SK-N-MC (cell line): ENCODE measurements at regions not wholly inside any gene's neighbourhood (a gene's known extent, or its start where the extent isn't known, plus 50 kb on each side); places are given as distances from the start of the nearest gene placed in this dataset.

ENCODE experiments used
- EZH2 ChIP-seq: fragments of 200-600 bp; sonication (generic); IDR thresholded peaks from one replicate; pipeline ENCODE4 v1.6.1; 2017; ENCODE audit warnings: antibody characterized with exemption
- FOXP2 ChIP-seq: optimal IDR thresholded peaks from 2 replicates; pipeline ENCODE3; 2011; ENCODE audit warnings: mild to moderate bottlenecking, moderate library complexity; ENCODE audit not compliant: insufficient read depth; ENCODE audit errors: extremely low read length, control extremely low read depth
- POLR2AphosphoS5 ChIP-seq: IDR thresholded peaks from 2 replicates; pipeline ENCODE4 v1.6.1; 2012; ENCODE audit warnings: mild to moderate bottlenecking, low read depth, low read length, borderline replicate concordance

- TF ChIP-seq EZH2 (no peak), POLR2AphosphoS5 (no peak), FOXP2 (no peak)
Observed at GRCh38 chr2:6623746-6624145, 242.0 kb downstream of the CMPK2 start.
